GM23248 (cell line): ENCODE measurements at regions not wholly inside any gene's neighbourhood (a gene's known extent, or its start where the extent isn't known, plus 50 kb on each side); places are given as distances from the start of the nearest gene placed in this dataset.

Experiments
- DNase-seq: peaks from one replicate; pipeline ENCODE4 v3.0.0-alpha.2; 2015
- H2AFZ ChIP-seq: fragments of 200-600 bp; sonication (generic); 2 replicates; pipeline ENCODE4 v1.6.1; 2016; ENCODE audit warnings: antibody characterized with exemption
- H3F3A ChIP-seq: fragments of 200-600 bp; sonication (generic); 2 replicates; pipeline ENCODE4 v1.6.1; 2016; ENCODE audit warnings: mild to moderate bottlenecking, antibody characterized with exemption, mixed run types; ENCODE audit not compliant: insufficient read depth
- H3K27ac ChIP-seq: fragments of 200-600 bp; sonication (generic); 2 replicates; pipeline ENCODE4 v1.5.1; 2016; ENCODE audit warnings: mild to moderate bottlenecking
- H3K27me3 ChIP-seq: fragments of 200-600 bp; sonication (generic); replicated peaks from 2 replicates; pipeline ENCODE4 v1.6.1; 2016; ENCODE audit warnings: mild to moderate bottlenecking; ENCODE audit not compliant: insufficient read depth
- H3K36me3 ChIP-seq: fragments of 200-600 bp; sonication (generic); 2 replicates; pipeline ENCODE4 v1.6.1; 2016; ENCODE audit warnings: low read depth, mild to moderate bottlenecking
- H3K4me1 ChIP-seq: fragments of 200-600 bp; sonication (generic); 2 replicates; pipeline ENCODE4 v1.6.1; 2016; ENCODE audit warnings: mild to moderate bottlenecking; ENCODE audit not compliant: insufficient read depth
- H3K4me2 ChIP-seq: fragments of 200-600 bp; sonication (generic); one replicate; pipeline ENCODE4 v1.6.1; 2016; ENCODE audit warnings: mild to moderate bottlenecking; ENCODE audit not compliant: unreplicated experiment
- H3K4me3 ChIP-seq: fragments of 200-600 bp; sonication (generic); 2 replicates; pipeline ENCODE4 v1.5.1; 2016; ENCODE audit warnings: mild to moderate bottlenecking
- H3K79me2 ChIP-seq: fragments of 200-600 bp; sonication (generic); 2 replicates; pipeline ENCODE4 v1.6.1; 2016; ENCODE audit warnings: mild to moderate bottlenecking; ENCODE audit not compliant: insufficient read depth
- H3K9ac ChIP-seq: fragments of 200-600 bp; sonication (generic); 2 replicates; pipeline ENCODE4 v1.6.1; 2016; ENCODE audit warnings: mild to moderate bottlenecking
- H3K9me2 ChIP-seq: fragments of 200-600 bp; sonication (generic); 2 replicates; pipeline ENCODE4 v1.6.1; 2016; ENCODE audit warnings: mixed run types, mild to moderate bottlenecking, moderate library complexity; ENCODE audit not compliant: insufficient read depth
- H3K9me3 ChIP-seq: fragments of 200-600 bp; sonication (generic); one replicate; pipeline ENCODE4 v1.6.1; 2017; ENCODE audit warnings: low read depth
- H4K20me1 ChIP-seq: fragments of 200-600 bp; sonication (generic); 2 replicates; pipeline ENCODE4 v1.6.0; 2016; ENCODE audit not compliant: insufficient read depth
- EZH2 ChIP-seq: fragments of 200-600 bp; sonication (generic); IDR thresholded peaks from 2 replicates; pipeline ENCODE4 v1.6.1; 2018; ENCODE audit warnings: antibody characterized with exemption, mild to moderate bottlenecking; ENCODE audit not compliant: insufficient read depth, poor library complexity, severe bottlenecking
- EZH2phosphoT487 ChIP-seq: fragments of 200-600 bp; sonication (generic); IDR thresholded peaks from 2 replicates; pipeline ENCODE4 v1.6.1; 2018; ENCODE audit warnings: antibody characterized with exemption, moderate library complexity, mild to moderate bottlenecking, low read depth; ENCODE audit not compliant: insufficient read depth
- WGBS, 2 experiments: methylation state at CpG; one replicate each; pipeline ENCODE4 v1.1.6; 2015 to 2017; ENCODE audit warnings: low lambda C conversion rate in 2 of 2, low coverage in 1 of 2; ENCODE audit errors: missing lambda C conversion rate in 2 of 2; 5-methylcytosine and 5-hydroxymethylcytosine counted together
- in situ Hi-C: fragments of 300-500 bp; cut with MboI; formaldehyde crosslinking; loops from 2 replicates; pipeline ENCODE4 v1.15.0; 2020

- DNase-seq, result no peak
- WGBS, 2 experiments, result 49 to 60% methylated on average over 4 of the region's 4 CpGs
- Histone ChIP-seq H3K27ac (no peak overlapping the region), H2AFZ (no peak overlapping the region), H3F3A (no peaks in the 10 kb centered on the region), H4K20me1 (no peaks in the 10 kb centered on the region), H3K27me3 (no peaks in the 10 kb centered on the region), H3K9me3 (no peaks in the 10 kb centered on the region), H3K79me2 (no peaks in the 10 kb centered on the region), H3K36me3 (no peaks in the 10 kb centered on the region), H3K9ac (no peak overlapping the region), H3K9me2 (no peaks in the 10 kb centered on the region), H3K4me2 (no peak overlapping the region), H3K4me1 (no peaks in the 10 kb centered on the region), H3K4me3 (no peak overlapping the region)
- in situ Hi-C loops, result no loop called here
- TF ChIP-seq EZH2phosphoT487, result no peak
- no peak for TF ChIP-seq EZH2
Measured at GRCh38 chr14:25944020-25944419, 653.8 kb downstream of the NOVA1 start.

- Histone ChIP-seq H3K4me3 (no peak overlapping the region), H3K9ac (no peak overlapping the region), H3K4me2 (no peak overlapping the region), H4K20me1 (no peaks in the 10 kb centered on the region), H3K4me1 (no peaks in the 10 kb centered on the region), H3F3A (no peaks in the 10 kb centered on the region), H2AFZ (no peak overlapping the region), H3K9me3 (no peaks in the 10 kb centered on the region), H3K9me2 (no peaks in the 10 kb centered on the region), H3K27ac (no peak overlapping the region), H3K36me3 (no peaks in the 10 kb centered on the region), H3K79me2 (no peaks in the 10 kb centered on the region), H3K27me3 (no peaks in the 10 kb centered on the region)
- in situ Hi-C loops, result no loop called here
- WGBS, 2 experiments, result 80 to 82% methylated on average over 1 of the region's 1 CpG
- TF ChIP-seq EZH2phosphoT487 (no peak), EZH2 (no peak)
- no peak for DNase-seq
Measured at GRCh38 chr14:25943329-25943728, 654.5 kb downstream of the NOVA1 start.

- Histone ChIP-seq H4K20me1 (no peaks in the 10 kb centered on the region), H3K36me3 (no peaks in the 10 kb centered on the region), H3K27ac (no peak overlapping the region), H3K9me2 (no peaks in the 10 kb centered on the region), H3K9me3 (no peaks in the 10 kb centered on the region), H2AFZ (no peak overlapping the region), H3K27me3 (no peaks in the 10 kb centered on the region), H3K9ac (no peak overlapping the region), H3K4me2 (no peak overlapping the region), H3K4me1 (no peaks in the 10 kb centered on the region), H3F3A (no peaks in the 10 kb centered on the region), H3K79me2 (no peaks in the 10 kb centered on the region), H3K4me3 (no peak overlapping the region)
- DNase-seq, result no peak
- no peak for TF ChIP-seq EZH2phosphoT487
- WGBS, 2 experiments, result 37 to 40% methylated on average over 3 of the region's 3 CpGs
- in situ Hi-C loops, result no loop called here
Measured at GRCh38 chr14:25942090-25942489, 655.7 kb downstream of the NOVA1 start.

- no peaks in the 10 kb centered on the region for H3K27me3 ChIP-seq
- no peak overlapping the region for H3K4me3 ChIP-seq
- H3K4me1 ChIP-seq, result no peaks in the 10 kb centered on the region
- no peaks in the 10 kb centered on the region for H3F3A ChIP-seq
- no peaks in the 10 kb centered on the region for H3K9me3 ChIP-seq
- no peaks in the 10 kb centered on the region for H3K36me3 ChIP-seq
- H3K9me2 ChIP-seq, result no peaks in the 10 kb centered on the region
- no peak for TF ChIP-seq EZH2
- TF ChIP-seq EZH2phosphoT487, result no peak
- 71 to 79% methylated on average over 3 of the region's 3 CpGs for WGBS, 2 experiments
- in situ Hi-C loops, result no loop called here
- no peaks in the 10 kb centered on the region for H4K20me1 ChIP-seq
- DNase-seq, result no peak
- H3K9ac ChIP-seq, result no peak overlapping the region
- no peaks in the 10 kb centered on the region for H3K79me2 ChIP-seq
- no peak overlapping the region for H2AFZ ChIP-seq
- no peak overlapping the region for H3K4me2 ChIP-seq
- no peak overlapping the region for H3K27ac ChIP-seq
Measured at GRCh38 chr14:25933731-25934130, 664.1 kb downstream of the NOVA1 start.
